HepG2 (cell line): ENCODE measurements at regions not wholly inside any gene's neighbourhood (a gene's known extent, or its start where the extent isn't known, plus 50 kb on each side); places are given as distances from the start of the nearest gene placed in this dataset.

Source experiments
- ATAC-seq: fragments of 200-7000 bp; cut with Tn5 transposase; 3 replicates; pipeline ENCODE4 v1.9.1; 2020; ENCODE audit warnings: mild to moderate bottlenecking, moderate library complexity
- BruUV-seq: library from RNA; stranded (reverse); fragments of 400-500 nt; replicated peaks from 2 replicates; lab custom pipeline; 2021; lab: Mats Ljungman, UMichigan
- CTCF ChIA-PET: fragments of 300-600 bp; formaldehyde crosslinking; extraction: SDS; loops from one replicate; lab custom pipeline; 2021; ENCODE audit warnings: low total read pairs, inconsistent platforms, low intra/inter-chr PET ratio; lab: Yijun Ruan, JAX
- POLR2A ChIA-PET: fragments of 350-600 bp; sonication (Branson Sonifier 250); formaldehyde crosslinking; loops from one replicate; lab custom pipeline; 2020; ENCODE audit warnings: antibody characterized with exemption, inconsistent platforms; lab: Yijun Ruan, JAX
- DNase-seq: peaks from one replicate; pipeline ENCODE4 v3.0.0-alpha.2; 2015; ENCODE audit warnings: low spot score
- FAIRE-seq: peaks from 3 replicates; lab custom pipeline; 2011; peaks lifted over from hg19 to GRCh38; lab: Jason Lieb, UNC
- H2AFZ ChIP-seq: one replicate; pipeline ENCODE4 v1.6.1; 2011; ENCODE audit warnings: low read length, inconsistent platforms
- H3K27ac ChIP-seq: fragments of 300-600 bp; 3 replicates; pipeline ENCODE4 v1.8.0; 2011; ENCODE audit warnings: mixed run types, mild to moderate bottlenecking, mixed read lengths, low read length, inconsistent platforms; ENCODE audit not compliant: insufficient read depth; ENCODE audit errors: extremely low read length
- H3K27me3 ChIP-seq, 2 experiments: fragments of 200-600 bp in 1 of 2; 2 replicates in 1 of 2; 3 replicates in 1 of 2; pipeline versions ENCODE4 v1.6.0 to v1.8.0; 2011; ENCODE audit warnings: low read length in 2 of 2, mild to moderate bottlenecking in 2 of 2, moderate library complexity in 2 of 2, inconsistent platforms in 1 of 2; ENCODE audit not compliant: insufficient read depth in 2 of 2, control insufficient read depth in 1 of 2
- H3K36me3 ChIP-seq, 2 experiments: fragments of 200-600 bp in 1 of 2; replicated peaks in 1 of 2; 2 replicates in 1 of 2; 3 replicates in 1 of 2; pipeline versions ENCODE4 v1.5.1 to v1.8.0; 2011; ENCODE audit warnings: low read length in 2 of 2, inconsistent platforms in 1 of 2; ENCODE audit not compliant: insufficient read depth in 2 of 2, control insufficient read depth in 1 of 2
- H3K4me1 ChIP-seq: 2 replicates; pipeline ENCODE4 v1.5.1; 2012; ENCODE audit warnings: low read length, inconsistent platforms; ENCODE audit not compliant: insufficient read depth
- H3K4me2 ChIP-seq: 2 replicates; pipeline ENCODE4 v1.6.0; 2011; ENCODE audit warnings: low read depth, low read length, inconsistent platforms
- H3K4me3 ChIP-seq, 3 experiments: fragments of 200-600 bp in 1 of 3; sonication (generic), shearing (Covaris generic) in 1 of 3; replicated peaks in 1 of 3; 2 replicates each; pipeline ENCODE4 v1.5.1; 2011 to 2016; ENCODE audit warnings: low read length in 3 of 3, inconsistent platforms in 2 of 3, low read depth in 2 of 3, mild to moderate bottlenecking in 2 of 3, control low read depth in 1 of 3, mixed read lengths in 1 of 3; ENCODE audit not compliant: insufficient read depth in 1 of 3
- H3K79me2 ChIP-seq: one replicate; pipeline ENCODE4 v1.6.1; 2011; ENCODE audit warnings: low read length, inconsistent platforms; ENCODE audit not compliant: insufficient read depth
- H3K9ac ChIP-seq: 2 replicates; pipeline ENCODE4 v1.6.0; 2011; ENCODE audit warnings: mild to moderate bottlenecking, low read depth, low read length, inconsistent platforms; ENCODE audit not compliant: insufficient read depth
- H3K9me3 ChIP-seq: 2 replicates; pipeline ENCODE4 v1.5.1; 2012; ENCODE audit warnings: mild to moderate bottlenecking, low read length
- H4K20me1 ChIP-seq: 2 replicates; pipeline ENCODE4 v1.6.0; 2011; ENCODE audit warnings: inconsistent platforms, mild to moderate bottlenecking, low read length, moderate library complexity; ENCODE audit not compliant: insufficient read depth
- HNF4A ChIP-seq: sonication (generic); formaldehyde crosslinking; IDR thresholded peaks from 2 replicates; pipeline ENCODE4 v1.4.0; 2020; ENCODE audit warnings: missing genetic modification reagents
- MATR3 ChIP-seq: sonication (generic); formaldehyde crosslinking; IDR thresholded peaks from 2 replicates; pipeline ENCODE4 v1.4.0; 2020; ENCODE audit warnings: missing genetic modification reagents
- NCOA2 ChIP-seq: sonication (generic); formaldehyde crosslinking; IDR thresholded peaks from 2 replicates; pipeline ENCODE4 v1.8.0; 2022; ENCODE audit warnings: inconsistent platforms
- PRDM4 ChIP-seq: sonication (generic); formaldehyde crosslinking; IDR thresholded peaks from 2 replicates; pipeline ENCODE4 v1.9.0; 2021; ENCODE audit warnings: missing genetic modification reagents, borderline replicate concordance
- RXRB ChIP-seq: IDR thresholded peaks from 2 replicates; pipeline ENCODE4 v1.6.1; 2016; ENCODE audit warnings: borderline replicate concordance, missing genetic modification reagents, missing compliant biosample characterization
- TGIF2 ChIP-seq: IDR thresholded peaks from 2 replicates; pipeline ENCODE4 v1.6.1; 2016; ENCODE audit warnings: control low read depth, missing compliant biosample characterization
- ZC3H4 ChIP-seq: sonication (generic); formaldehyde crosslinking; IDR thresholded peaks from 2 replicates; pipeline ENCODE4 v1.4.0; 2020; ENCODE audit warnings: missing genetic modification reagents, borderline replicate concordance
- ZEB1 ChIP-seq: IDR thresholded peaks from 2 replicates; pipeline ENCODE4 v1.6.1; 2012; ENCODE audit warnings: mild to moderate bottlenecking, low read depth, inconsistent platforms; ENCODE audit not compliant: insufficient replicate concordance
- ZFP36 ChIP-seq: fragments of 150-350 bp; IDR thresholded peaks from 2 replicates; pipeline ENCODE4 v1.6.1; 2018; ENCODE audit warnings: borderline replicate concordance, low read length, low read depth; ENCODE audit not compliant: partially characterized antibody
- ZNF10 ChIP-seq: sonication (generic); formaldehyde crosslinking; IDR thresholded peaks from 2 replicates; pipeline ENCODE4 v1.4.0; 2020; ENCODE audit warnings: mild to moderate bottlenecking, low read depth, missing genetic modification reagents, borderline replicate concordance
- ZNF282 ChIP-seq: fragments of 450-650 bp; IDR thresholded peaks from 2 replicates; pipeline ENCODE4 v1.6.1; 2018; ENCODE audit not compliant: partially characterized antibody
- ZNF430 ChIP-seq: sonication (generic); formaldehyde crosslinking; IDR thresholded peaks from 2 replicates; pipeline ENCODE4 v1.9.0; 2021; ENCODE audit warnings: mild to moderate bottlenecking, missing genetic modification reagents
- ZSCAN12 ChIP-seq: sonication (generic); formaldehyde crosslinking; IDR thresholded peaks from 2 replicates; pipeline ENCODE4 v1.9.0; 2021; ENCODE audit warnings: mild to moderate bottlenecking, missing genetic modification reagents
- WGBS: methylation state at CpG from one replicate; pipeline ENCODE4 v1.1.6; 2017; ENCODE audit warnings: low lambda C conversion rate; 5-methylcytosine and 5-hydroxymethylcytosine counted together
- in situ Hi-C: cut with HindIII; loops from 2 replicates; pipeline ENCODE4 v1.10.0; 2017; ENCODE audit warnings: low pct_unique_long_range_greater_than_20kb; ENCODE audit not compliant: extremely low pct_ligation_motif_present
- intact Hi-C: fragments of 100-400 bp; cut with micrococcal nuclease; formaldehyde crosslinking; loops from one replicate; pipeline ENCODE4 v1.10.0; 2022; ENCODE audit not compliant: unreplicated experiment
- TF ChIP-seq, protein P1 (sequence below): sonication (generic); formaldehyde crosslinking; IDR thresholded peaks from 2 replicates; pipeline ENCODE4 v1.4.0; 2020; ENCODE audit warnings: missing genetic modification reagents, mild to moderate bottlenecking, borderline replicate concordance

GRCh38 chr6:3627501-3627900, 124.0 kb downstream of the PXDC1 start:
- ATAC-seq, result no peak
- Histone ChIP-seq H3K4me2 (no peak overlapping the region), H3K9me3 (no peaks in the 10 kb centered on the region)
- POLR2A ChIA-PET, result no interaction called here
- TF ChIP-seq ZNF430 (CRISPR knock-in tag) (no peak), ZNF10 (CRISPR knock-in tag) (no peak), ZNF282 (no peak), MATR3 (CRISPR knock-in tag) (no peak), ZEB1 (no peak), NCOA2 (CRISPR knock-in tag) (no peak), PRDM4 (CRISPR knock-in tag) (no peak), RXRB (no peak), ZSCAN12 (no peak), TGIF2 (CRISPR knock-in tag) (no peak), ZC3H4 (CRISPR knock-in tag) (no peak), ZFP36 (no peak), HNF4A (CRISPR knock-in tag) (no peak)
- TF ChIP-seq, protein P1, sequence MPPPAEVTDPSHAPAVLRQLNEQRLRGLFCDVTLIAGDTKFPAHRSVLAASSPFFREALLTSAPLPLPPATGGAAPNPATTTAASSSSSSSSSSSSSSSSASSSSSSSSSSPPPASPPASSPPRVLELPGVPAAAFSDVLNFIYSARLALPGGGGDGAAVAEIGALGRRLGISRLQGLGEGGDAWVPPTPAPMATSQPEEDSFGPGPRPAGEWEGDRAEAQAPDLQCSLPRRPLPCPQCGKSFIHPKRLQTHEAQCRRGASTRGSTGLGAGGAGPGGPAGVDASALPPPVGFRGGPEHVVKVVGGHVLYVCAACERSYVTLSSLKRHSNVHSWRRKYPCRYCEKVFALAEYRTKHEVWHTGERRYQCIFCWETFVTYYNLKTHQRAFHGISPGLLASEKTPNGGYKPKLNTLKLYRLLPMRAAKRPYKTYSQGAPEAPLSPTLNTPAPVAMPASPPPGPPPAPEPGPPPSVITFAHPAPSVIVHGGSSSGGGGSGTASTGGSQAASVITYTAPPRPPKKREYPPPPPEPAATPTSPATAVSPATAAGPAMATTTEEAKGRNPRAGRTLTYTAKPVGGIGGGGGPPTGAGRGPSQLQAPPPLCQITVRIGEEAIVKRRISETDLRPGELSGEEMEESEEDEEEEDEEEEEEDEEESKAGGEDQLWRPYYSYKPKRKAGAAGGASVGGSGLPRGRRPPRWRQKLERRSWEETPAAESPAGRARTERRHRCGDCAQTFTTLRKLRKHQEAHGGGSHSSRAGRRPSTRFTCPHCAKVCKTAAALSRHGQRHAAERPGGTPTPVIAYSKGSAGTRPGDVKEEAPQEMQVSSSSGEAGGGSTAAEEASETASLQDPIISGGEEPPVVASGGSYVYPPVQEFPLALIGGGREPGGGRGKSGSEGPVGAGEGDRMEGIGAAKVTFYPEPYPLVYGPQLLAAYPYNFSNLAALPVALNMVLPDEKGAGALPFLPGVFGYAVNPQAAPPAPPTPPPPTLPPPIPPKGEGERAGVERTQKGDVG, result no peak
- TF ChIP-seq, all 625 proteins: peak for 0
- DNase-seq, result no peak
- Histone ChIP-seq H2AFZ (no peak overlapping the region), H3K79me2 (no peaks in the 10 kb centered on the region), H3K27ac (no peak overlapping the region), H3K4me1 (no peaks in the 10 kb centered on the region), H3K36me3 (no peaks in the 10 kb centered on the region), H4K20me1 (no peaks in the 10 kb centered on the region), H3K9ac (no peak overlapping the region), H3K27me3 (peaks cover 2 to 66% of the 10 kb centered on the region in 2 experiments; a peak in 4 of 5 replicates), H3K4me3 (no peak overlapping the region)
- CTCF ChIA-PET, result no interaction called here
- in situ Hi-C loops (no loop called here), intact Hi-C loops (no loop called here)
- BruUV-seq, result no TSS peak
- FAIRE-seq, result no peak
- 40% methylated on average over 9 of the region's 9 CpGs for WGBS
